PC-9 (cell line): ENCODE measurements at regions not wholly inside any gene's neighbourhood (a gene's known extent, or its start where the extent isn't known, plus 50 kb on each side); places are given as distances from the start of the nearest gene placed in this dataset.

Source experiments
- BruUV-seq: library from RNA; stranded (reverse); fragments of 400-500 nt; replicated peaks from 2 replicates; lab custom pipeline; 2021; lab: Mats Ljungman, UMichigan
- CTCF ChIA-PET: fragments of 300-600 bp; sonication (Branson Sonifier 250); formaldehyde crosslinking; loops from one replicate; lab custom pipeline; 2022; ENCODE audit warnings: antibody characterized with exemption; lab: Charles Lee
- POLR2A ChIA-PET: fragments of 300-600 bp; sonication (Branson Sonifier 250); formaldehyde crosslinking; loops from one replicate; lab custom pipeline; 2022; ENCODE audit warnings: antibody characterized with exemption; ENCODE audit not compliant: unreplicated experiment; lab: Charles Lee
- DNase-seq, 2 experiments: peaks; one replicate each; pipeline versions ENCODE4 v3.0.0 to v3.0.0-alpha.2; 2015 to 2022; ENCODE audit warnings: mixed read lengths in 1 of 2
- H2AFZ ChIP-seq: fragments of 200-600 bp; sonication (generic); 2 replicates; pipeline ENCODE4 v1.8.1; 2017; ENCODE audit warnings: antibody characterized with exemption
- H3F3A ChIP-seq: fragments of 200-600 bp; sonication (generic); 2 replicates; pipeline ENCODE4 v1.8.1; 2017; ENCODE audit warnings: antibody characterized with exemption, mild to moderate bottlenecking, low read depth; ENCODE audit not compliant: insufficient read depth
- H3K27ac ChIP-seq: fragments of 200-600 bp; sonication (generic); 2 replicates; pipeline ENCODE4 v1.6.1; 2016; ENCODE audit warnings: mixed run types
- H3K27me3 ChIP-seq: fragments of 200-600 bp; sonication (generic); 2 replicates; pipeline ENCODE4 v1.6.1; 2016; ENCODE audit warnings: low read depth, mixed run types; ENCODE audit not compliant: insufficient read depth
- H3K36me3 ChIP-seq: fragments of 200-600 bp; sonication (generic); 2 replicates; pipeline ENCODE4 v1.6.1; 2016; ENCODE audit warnings: low read depth, mixed run types
- H3K4me1 ChIP-seq: fragments of 200-600 bp; sonication (generic); replicated peaks from 2 replicates; pipeline ENCODE4 v1.6.1; 2016; ENCODE audit warnings: mixed run types; ENCODE audit not compliant: insufficient read depth
- H3K4me2 ChIP-seq: fragments of 200-600 bp; sonication (generic); 2 replicates; pipeline ENCODE4 v1.6.1; 2017; ENCODE audit warnings: mixed run types
- H3K4me3 ChIP-seq: fragments of 200-600 bp; sonication (generic); 2 replicates; pipeline ENCODE4 v1.6.1; 2016; ENCODE audit warnings: mixed run types
- H3K79me2 ChIP-seq: fragments of 200-600 bp; sonication (generic); 2 replicates; pipeline ENCODE4 v1.6.1; 2017; ENCODE audit warnings: low read depth, mixed run types
- H3K9me2 ChIP-seq: fragments of 200-600 bp; sonication (generic); 2 replicates; pipeline ENCODE4 v1.8.1; 2017; ENCODE audit warnings: mild to moderate bottlenecking; ENCODE audit not compliant: insufficient read depth
- H3K9me3 ChIP-seq: fragments of 200-600 bp; sonication (generic); 2 replicates; pipeline ENCODE4 v1.8.1; 2016; ENCODE audit warnings: low read depth; ENCODE audit not compliant: insufficient read depth
- H4K20me1 ChIP-seq: fragments of 200-600 bp; sonication (generic); 2 replicates; pipeline ENCODE4 v1.8.1; 2017; ENCODE audit not compliant: insufficient read depth
- CTCF ChIP-seq: fragments of 200-600 bp; sonication (generic); conservative IDR thresholded peaks from 2 replicates; pipeline ENCODE4 v1.6.1; 2017; ENCODE audit warnings: mixed run types, antibody characterized with exemption, mild to moderate bottlenecking, moderate library complexity
- EZH2 ChIP-seq: fragments of 200-600 bp; sonication (generic); IDR thresholded peaks from 2 replicates; pipeline ENCODE4 v1.8.0; 2017; ENCODE audit warnings: antibody characterized with exemption, low read depth
- intact Hi-C: fragments of 100-400 bp; cut with micrococcal nuclease; formaldehyde crosslinking; loops from one replicate; pipeline ENCODE4 v1.10.0; 2022; ENCODE audit not compliant: unreplicated experiment

- Histone ChIP-seq H3K27me3 (no peaks in the 10 kb centered on the region), H3K36me3 (no peaks in the 10 kb centered on the region), H4K20me1 (no peaks in the 10 kb centered on the region), H3K4me1 (no peaks in the 10 kb centered on the region), H3K4me3 (no peak overlapping the region), H3K79me2 (no peaks in the 10 kb centered on the region), H3K4me2 (no peak overlapping the region), H3F3A (no peaks in the 10 kb centered on the region), H3K9me2 (no peaks in the 10 kb centered on the region), H3K9me3 (no peaks in the 10 kb centered on the region), H2AFZ (no peak overlapping the region), H3K27ac (no peak overlapping the region)
- ChIA-PET POLR2A (no interaction called here), CTCF (no interaction called here)
- intact Hi-C loops: no loop called here
- no peak for DNase-seq
- no TSS peak for BruUV-seq
- TF ChIP-seq EZH2: no peak
- no peak for TF ChIP-seq CTCF
These were observed 336.9 kb upstream of the ATP2B1 start for GRCh38 chr12:90045559-90045958.

GRCh38 chr12:90044069-90044468 is 335.4 kb upstream of the ATP2B1 start:
- no peaks in the 10 kb centered on the region for H3K36me3 ChIP-seq
- H3K27me3 ChIP-seq: no peaks in the 10 kb centered on the region
- intact Hi-C loops: no loop called here
- no peaks in the 10 kb centered on the region for H3K9me3 ChIP-seq
- H3K4me3 ChIP-seq: no peak overlapping the region
- H3K4me2 ChIP-seq: no peak overlapping the region
- H3K4me1 ChIP-seq: no peaks in the 10 kb centered on the region
- H4K20me1 ChIP-seq: no peaks in the 10 kb centered on the region
- no peaks in the 10 kb centered on the region for H3F3A ChIP-seq
- DNase-seq: no peak
- no peaks in the 10 kb centered on the region for H3K9me2 ChIP-seq
- ChIA-PET CTCF (no interaction called here), POLR2A (no interaction called here)
- no peaks in the 10 kb centered on the region for H3K79me2 ChIP-seq
- no peak overlapping the region for H3K27ac ChIP-seq
- TF ChIP-seq CTCF (no peak), EZH2 (no peak)
- H2AFZ ChIP-seq: no peak overlapping the region
- BruUV-seq: no TSS peak

GRCh38 chr12:90042920-90043641 is 334.4 kb upstream of the ATP2B1 start:
- ChIA-PET CTCF (no interaction called here), POLR2A (interaction anchor here (0.5 kb wide), 1 partner anchor 1306 kb away, joined by 16 read pairs; no protein-coding TSS in a partner anchor)
- no TSS peak for BruUV-seq
- no peak for DNase-seq
- Histone ChIP-seq H3K4me3 (no peak overlapping the region), H3K27ac (no peak overlapping the region), H4K20me1 (no peaks in the 10 kb centered on the region), H3K9me2 (no peaks in the 10 kb centered on the region), H3K9me3 (no peaks in the 10 kb centered on the region), H3K79me2 (no peaks in the 10 kb centered on the region), H2AFZ (no peak overlapping the region), H3K4me2 (no peak overlapping the region), H3K4me1 (no peaks in the 10 kb centered on the region), H3K36me3 (no peaks in the 10 kb centered on the region), H3K27me3 (no peaks in the 10 kb centered on the region), H3F3A (no peaks in the 10 kb centered on the region)
- no peak for TF ChIP-seq CTCF
- intact Hi-C loops: no loop called here
